RWPE1 (cell line): ENCODE measurements at regions not wholly inside any gene's neighbourhood (a gene's known extent, or its start where the extent isn't known, plus 50 kb on each side); places are given as distances from the start of the nearest gene placed in this dataset.

Experiments used
- CTCF ChIA-PET: fragments of 350-600 bp; sonication (Branson Sonifier 250); formaldehyde crosslinking; extraction: SDS; loops from one replicate; lab custom pipeline; 2021; lab: Yijun Ruan, JAX
- POLR2A ChIA-PET: fragments of 400-600 bp; formaldehyde crosslinking; extraction: SDS; loops from one replicate; lab custom pipeline; 2020; ENCODE audit warnings: antibody characterized with exemption; ENCODE audit not compliant: low non-redundant PET; lab: Yijun Ruan, JAX
- DNase-seq: peaks from one replicate; pipeline ENCODE4 v3.0.0; 2012; ENCODE audit warnings: low spot score
- H3K27ac ChIP-seq: fragments of 450-650 bp; 2 replicates; pipeline ENCODE4 v1.5.1; 2017
- TF ChIP-seq, protein P1 (sequence below): fragments of 450-650 bp; conservative IDR thresholded peaks from 2 replicates; pipeline ENCODE4 v1.5.1; 2017; ENCODE audit warnings: low read depth, mild to moderate bottlenecking

DNA sequence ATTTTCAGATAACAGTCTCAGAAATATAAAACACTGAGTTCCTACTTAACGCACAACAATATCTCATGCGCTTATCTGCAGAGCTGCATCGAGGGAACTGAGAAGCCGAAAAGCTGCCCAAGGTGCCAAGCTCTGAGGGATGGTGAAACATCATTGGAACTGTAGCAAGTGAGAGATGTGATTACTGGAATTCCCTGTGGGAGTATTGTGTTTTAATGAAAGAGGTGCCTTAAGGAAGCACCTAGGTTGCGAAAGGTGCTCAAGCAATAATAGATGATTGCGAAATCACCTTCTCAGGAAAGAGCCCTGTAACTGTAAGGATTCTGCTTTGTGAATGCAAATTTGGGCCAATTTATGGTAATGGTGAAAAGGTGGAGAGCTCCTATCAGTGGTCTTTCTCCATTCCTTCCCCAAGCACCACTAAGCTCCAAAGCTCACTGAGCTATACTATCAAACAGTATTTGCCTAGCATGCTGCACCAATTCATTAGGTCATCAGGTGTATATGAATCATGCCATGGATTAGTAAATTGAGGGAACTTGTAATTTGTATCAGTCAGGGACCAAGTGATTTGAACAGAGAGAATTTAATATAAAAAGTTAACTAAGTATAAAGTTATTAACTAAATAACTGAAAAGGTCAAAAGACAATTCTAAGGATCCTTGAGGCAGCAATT is 59.0 kb upstream of the ATP8A1 start:
- CTCF ChIA-PET, result no interaction called here
- TF ChIP-seq, protein P1, sequence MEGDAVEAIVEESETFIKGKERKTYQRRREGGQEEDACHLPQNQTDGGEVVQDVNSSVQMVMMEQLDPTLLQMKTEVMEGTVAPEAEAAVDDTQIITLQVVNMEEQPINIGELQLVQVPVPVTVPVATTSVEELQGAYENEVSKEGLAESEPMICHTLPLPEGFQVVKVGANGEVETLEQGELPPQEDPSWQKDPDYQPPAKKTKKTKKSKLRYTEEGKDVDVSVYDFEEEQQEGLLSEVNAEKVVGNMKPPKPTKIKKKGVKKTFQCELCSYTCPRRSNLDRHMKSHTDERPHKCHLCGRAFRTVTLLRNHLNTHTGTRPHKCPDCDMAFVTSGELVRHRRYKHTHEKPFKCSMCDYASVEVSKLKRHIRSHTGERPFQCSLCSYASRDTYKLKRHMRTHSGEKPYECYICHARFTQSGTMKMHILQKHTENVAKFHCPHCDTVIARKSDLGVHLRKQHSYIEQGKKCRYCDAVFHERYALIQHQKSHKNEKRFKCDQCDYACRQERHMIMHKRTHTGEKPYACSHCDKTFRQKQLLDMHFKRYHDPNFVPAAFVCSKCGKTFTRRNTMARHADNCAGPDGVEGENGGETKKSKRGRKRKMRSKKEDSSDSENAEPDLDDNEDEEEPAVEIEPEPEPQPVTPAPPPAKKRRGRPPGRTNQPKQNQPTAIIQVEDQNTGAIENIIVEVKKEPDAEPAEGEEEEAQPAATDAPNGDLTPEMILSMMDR, result no peak
- no peak overlapping the region for H3K27ac ChIP-seq
- POLR2A ChIA-PET, result no interaction called here
- no peak for DNase-seq

DNA sequence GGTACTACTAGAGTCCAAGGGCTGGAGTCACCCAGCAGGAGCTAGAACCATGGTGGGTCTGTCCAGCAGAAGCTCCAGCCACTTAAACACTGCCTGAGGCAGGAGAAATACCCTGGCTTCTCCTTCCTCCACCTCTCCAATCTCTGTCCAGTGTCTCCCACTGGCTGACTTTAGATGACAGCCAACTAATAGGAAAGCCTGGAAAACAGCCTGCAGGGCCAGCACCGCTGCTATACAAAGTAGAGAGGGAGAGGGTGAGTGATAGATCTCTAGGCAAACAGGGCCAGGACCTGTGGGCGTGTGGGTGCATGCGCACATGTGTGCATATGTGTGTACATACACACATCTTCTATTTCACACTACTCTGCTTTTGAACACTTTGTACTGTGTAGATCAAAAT is 56.5 kb upstream of the ATP8A1 start:
- TF ChIP-seq, protein P1, result no peak
- no peak overlapping the region for H3K27ac ChIP-seq
- POLR2A ChIA-PET, result no interaction called here
- DNase-seq, result no peak
- CTCF ChIA-PET, result no interaction called here

DNA sequence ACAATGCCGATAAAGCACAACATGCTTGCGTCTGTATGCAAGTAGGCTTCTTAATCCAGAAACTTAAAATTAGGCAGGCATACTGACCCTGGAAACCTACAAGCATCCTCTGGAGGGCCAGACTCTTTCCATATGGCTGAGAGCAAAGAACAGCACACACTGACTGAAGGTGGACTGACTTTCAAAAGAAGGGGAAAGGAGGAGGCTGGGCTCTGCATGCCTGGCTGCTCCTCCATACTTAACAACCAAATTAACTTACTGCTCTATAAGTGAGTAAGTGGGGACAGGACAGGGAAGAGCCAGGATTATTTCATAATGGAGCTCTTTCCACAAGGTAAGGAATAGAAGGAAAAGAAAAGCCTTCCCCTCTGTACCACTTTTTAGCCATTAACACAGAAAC is 55.9 kb upstream of the ATP8A1 start:
- no peak overlapping the region for H3K27ac ChIP-seq
- POLR2A ChIA-PET, result no interaction called here
- TF ChIP-seq, protein P1, result no peak
- no peak for DNase-seq
- CTCF ChIA-PET, result no interaction called here

DNA sequence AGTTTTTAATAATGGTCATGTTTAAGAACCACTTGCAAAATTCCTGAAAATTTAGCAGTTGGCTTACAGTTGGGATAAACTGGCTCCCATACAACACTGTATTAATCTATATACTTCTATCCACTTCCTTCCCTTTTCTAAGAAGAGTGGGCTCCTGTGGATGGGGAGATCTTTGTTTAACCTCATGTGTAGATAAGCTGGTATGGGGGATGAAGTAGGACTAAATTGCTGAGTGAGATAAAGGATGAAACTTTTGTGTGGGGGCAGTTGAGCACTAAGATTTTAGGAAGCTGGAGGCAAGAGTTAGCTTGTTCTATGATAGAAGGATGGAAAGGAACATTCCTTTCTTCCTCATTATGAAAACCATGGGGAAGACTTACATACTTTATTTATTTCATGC is 54.6 kb upstream of the ATP8A1 start:
- no peak overlapping the region for H3K27ac ChIP-seq
- ChIA-PET POLR2A (no interaction called here), CTCF (no interaction called here)
- no peak for DNase-seq
- TF ChIP-seq, protein P1, result no peak

DNA sequence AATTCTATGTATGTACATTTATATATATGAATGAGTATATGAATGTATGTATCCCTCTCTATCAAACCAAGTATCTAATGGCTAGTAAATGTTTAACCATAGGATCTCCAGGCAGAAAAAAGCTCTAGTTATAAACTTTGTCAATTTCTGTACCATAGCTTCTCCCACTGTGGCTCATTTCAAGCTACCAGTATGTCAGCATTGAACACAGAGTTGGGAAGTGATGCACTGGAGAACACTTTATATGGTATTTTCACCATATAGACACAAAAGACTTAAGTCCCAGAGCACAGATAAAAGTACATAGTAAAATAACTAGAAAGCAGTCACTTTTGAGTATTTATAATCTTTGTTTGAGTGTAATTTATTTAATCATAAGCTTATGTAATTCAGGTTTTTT is 53.9 kb upstream of the ATP8A1 start:
- TF ChIP-seq, protein P1, result no peak
- H3K27ac ChIP-seq, result no peak overlapping the region
- no peak for DNase-seq
- POLR2A ChIA-PET, result no interaction called here
- CTCF ChIA-PET, result interaction anchor here (0.6 kb wide), 1 partner anchor 372 kb away, joined by 3 read pairs; no protein-coding TSS in a partner anchor

DNA sequence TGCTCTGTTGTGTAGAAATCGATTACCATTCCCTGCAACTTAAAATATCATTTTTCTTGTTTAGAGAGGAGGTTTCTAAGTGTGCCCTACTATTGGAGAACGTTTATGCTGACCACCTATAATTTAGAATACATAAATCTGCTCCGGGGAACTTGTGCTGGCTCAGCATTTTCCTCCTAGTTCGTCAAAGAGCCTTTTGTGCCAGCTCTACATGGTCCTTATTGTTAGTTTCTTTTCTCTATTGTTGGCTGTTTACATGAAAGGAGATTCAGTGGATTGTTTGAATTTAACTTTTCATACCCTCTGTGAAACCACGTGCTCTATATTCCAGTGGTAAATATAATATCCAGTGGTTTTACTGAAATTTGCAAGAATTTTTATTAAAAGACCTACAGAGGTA is 53.4 kb upstream of the ATP8A1 start:
- TF ChIP-seq, protein P1, result no peak
- ChIA-PET CTCF (interaction anchor here (0.6 kb wide), 1 partner anchor 371 kb away, joined by 3 read pairs; no protein-coding TSS in a partner anchor), POLR2A (no interaction called here)
- no peak for DNase-seq
- no peak overlapping the region for H3K27ac ChIP-seq
